GM23248 (cell line): ENCODE measurements at regions not wholly inside any gene's neighbourhood (a gene's known extent, or its start where the extent isn't known, plus 50 kb on each side); places are given as distances from the start of the nearest gene placed in this dataset.

ENCODE experiments used
- EZH2 ChIP-seq: fragments of 200-600 bp; sonication (generic); IDR thresholded peaks from 2 replicates; pipeline ENCODE4 v1.6.1; 2018; ENCODE audit warnings: antibody characterized with exemption, mild to moderate bottlenecking; ENCODE audit not compliant: insufficient read depth, poor library complexity, severe bottlenecking
- EZH2phosphoT487 ChIP-seq: fragments of 200-600 bp; sonication (generic); IDR thresholded peaks from 2 replicates; pipeline ENCODE4 v1.6.1; 2018; ENCODE audit warnings: antibody characterized with exemption, moderate library complexity, mild to moderate bottlenecking, low read depth; ENCODE audit not compliant: insufficient read depth

DNA sequence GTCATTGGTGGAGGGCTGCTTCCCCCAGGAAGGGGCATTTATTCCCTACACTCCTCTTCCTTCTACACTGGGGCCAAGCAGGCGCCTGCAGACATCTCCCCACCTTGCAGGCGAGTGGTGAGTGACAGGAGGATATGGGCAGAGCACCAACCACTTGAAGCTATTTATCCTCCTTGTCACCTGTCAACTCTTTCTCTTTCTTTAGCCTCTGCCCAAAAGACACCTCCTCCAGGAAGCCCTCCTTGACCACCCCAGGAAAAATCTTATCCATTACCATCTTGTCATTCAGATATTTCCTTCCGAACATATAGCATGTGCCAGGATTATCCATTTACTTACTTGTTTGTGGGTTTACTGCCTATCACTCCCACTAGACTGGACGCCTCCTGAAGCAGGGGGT is 362.4 kb downstream of the MN1 start:
- no peak for TF ChIP-seq EZH2
- no peak for TF ChIP-seq EZH2phosphoT487
